NCI-H1417 treated with DMSO at 0.1 percent for 48 hours (cell line): ENCODE measurements at regions not wholly inside any gene's neighbourhood (a gene's known extent, or its start where the extent isn't known, plus 50 kb on each side); places are given as distances from the start of the nearest gene placed in this dataset.
"Not testable (repeated sequence)": the region's sequence is repeated elsewhere in the genome, so short reads cannot be mapped to it uniquely, and the experiment has no call there.

Experiments used
- DNase-seq: peaks from one replicate; lab custom pipeline; 2025; lab: John Stamatoyannopoulos, UW

DNA sequence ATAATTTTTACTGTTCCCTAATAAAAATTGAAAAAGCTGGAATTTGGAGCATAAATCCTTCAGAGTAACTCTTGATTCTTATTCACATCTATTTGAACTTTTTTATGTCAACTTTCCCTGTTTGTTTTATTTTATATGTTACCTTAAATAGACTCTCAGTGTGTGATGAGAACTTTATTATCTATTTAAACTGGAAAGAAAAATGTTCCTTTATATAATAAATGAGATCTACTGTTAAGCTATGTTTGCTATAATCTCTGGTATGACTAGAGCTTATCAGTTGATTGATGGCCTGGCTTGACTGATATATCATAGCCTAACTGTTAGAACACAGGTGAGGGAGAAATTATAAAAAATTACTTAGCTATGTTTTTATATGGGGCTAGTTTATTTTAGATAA lies 330.6 kb upstream of the EPHA6 start:
- DNase-seq: no peak

DNA sequence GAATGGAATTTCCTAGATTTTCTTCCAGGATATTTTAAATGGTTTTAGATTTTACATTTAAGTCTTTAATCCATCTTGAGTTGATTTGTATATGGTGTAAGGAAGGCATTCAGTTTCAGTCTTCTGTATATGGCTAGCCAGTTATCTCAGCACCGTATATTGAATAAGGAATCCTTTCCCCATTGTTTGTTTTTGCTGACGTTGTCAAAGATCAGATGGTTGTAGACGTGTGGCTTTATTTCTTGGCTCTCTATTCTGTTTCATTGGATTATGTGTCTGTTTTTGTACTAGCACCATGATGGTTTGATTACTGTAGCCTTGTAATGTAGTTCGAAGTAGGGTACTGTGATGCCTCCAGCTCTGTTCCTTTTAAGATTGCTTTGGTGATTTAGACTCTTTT lies 325.7 kb upstream of the EPHA6 start:
- no peak for DNase-seq

DNA sequence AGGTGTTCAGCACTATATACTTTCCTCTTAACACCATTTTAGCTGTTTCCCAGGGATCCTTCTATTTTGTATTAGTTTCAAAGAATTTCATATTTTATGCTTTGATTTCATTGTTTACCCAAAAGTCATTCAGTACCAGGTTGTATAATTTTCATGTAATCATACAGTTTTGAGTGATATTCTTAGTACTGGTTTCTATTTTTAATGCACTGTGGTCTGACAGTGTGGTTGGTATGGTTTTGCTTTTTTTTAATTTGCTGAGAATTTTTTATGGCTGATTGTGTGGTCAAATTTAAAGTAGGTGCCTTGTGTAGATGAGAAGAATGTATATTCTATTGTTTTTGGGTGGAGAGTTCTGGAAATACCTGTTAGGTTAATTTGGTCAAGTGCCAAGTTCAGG lies 323.4 kb upstream of the EPHA6 start:
- DNase-seq: no peak

DNA sequence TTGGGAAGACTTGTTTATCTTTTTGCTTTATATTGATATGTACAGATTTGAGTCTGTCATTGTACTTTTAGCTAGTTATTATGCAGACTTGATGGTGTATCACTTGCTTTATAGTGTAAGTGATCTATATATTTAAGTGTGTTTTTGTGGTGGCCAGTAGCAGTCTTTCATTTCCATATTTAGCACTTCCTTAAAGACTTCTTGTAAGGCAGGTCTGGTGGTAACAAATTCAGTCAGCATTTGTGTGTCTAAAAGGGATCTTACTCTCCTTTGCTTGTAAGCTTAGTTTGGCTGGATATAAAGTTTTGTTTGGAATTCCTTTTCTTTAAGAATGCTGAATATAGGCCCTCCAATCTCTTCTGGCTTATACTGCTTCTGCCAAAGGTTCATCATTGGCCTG lies 322.5 kb upstream of the EPHA6 start:
- DNase-seq: no peak

- no peak for DNase-seq
Observed at GRCh38 chr3:96510334-96510733, 304.1 kb upstream of the EPHA6 start.

GRCh38 chr3:96537165-96537564 lies 277.2 kb upstream of the EPHA6 start:
- DNase-seq: no peak

DNA sequence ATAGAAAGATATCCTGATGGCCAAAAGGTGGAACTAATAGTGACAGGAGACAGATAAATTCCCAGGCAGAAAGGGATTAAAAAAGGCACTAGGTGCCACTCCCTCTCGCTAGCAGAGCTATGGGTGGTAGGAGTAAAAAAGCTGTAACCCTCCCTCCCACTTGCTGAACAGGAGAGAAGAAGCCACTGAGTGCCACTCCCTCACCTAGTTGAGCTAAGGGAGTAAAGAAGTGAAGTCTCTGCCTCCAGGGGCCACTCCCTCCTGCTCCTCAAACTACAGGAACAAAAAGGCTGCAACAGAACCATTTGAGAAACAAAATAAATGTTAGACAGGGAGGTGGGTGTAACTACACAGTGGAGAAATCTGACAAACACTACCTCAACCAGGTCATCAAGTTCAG lies 276.2 kb upstream of the EPHA6 start:
- no peak for DNase-seq

DNA sequence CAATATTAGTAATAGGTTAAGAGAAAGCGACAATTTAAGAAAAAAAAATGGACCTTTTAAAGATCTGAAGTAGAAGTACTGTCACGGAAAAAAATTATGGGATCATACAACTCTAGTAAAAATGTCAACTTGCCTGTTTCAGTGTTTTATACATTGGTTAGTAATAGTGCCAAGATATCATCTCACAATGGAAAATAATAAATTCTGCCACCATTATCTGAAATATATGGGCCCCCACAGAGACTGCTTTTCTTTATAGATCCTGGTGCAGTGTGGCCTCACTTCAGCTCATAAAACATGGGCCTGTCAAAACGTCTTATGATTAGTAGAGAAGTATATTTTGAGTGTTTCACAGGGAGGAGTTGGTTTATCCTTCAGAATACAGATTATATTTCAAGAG lies 266.3 kb upstream of the EPHA6 start:
- DNase-seq: no peak

GRCh38 chr3:96576935-96577334 lies 237.5 kb upstream of the EPHA6 start:
- no peak for DNase-seq

DNA sequence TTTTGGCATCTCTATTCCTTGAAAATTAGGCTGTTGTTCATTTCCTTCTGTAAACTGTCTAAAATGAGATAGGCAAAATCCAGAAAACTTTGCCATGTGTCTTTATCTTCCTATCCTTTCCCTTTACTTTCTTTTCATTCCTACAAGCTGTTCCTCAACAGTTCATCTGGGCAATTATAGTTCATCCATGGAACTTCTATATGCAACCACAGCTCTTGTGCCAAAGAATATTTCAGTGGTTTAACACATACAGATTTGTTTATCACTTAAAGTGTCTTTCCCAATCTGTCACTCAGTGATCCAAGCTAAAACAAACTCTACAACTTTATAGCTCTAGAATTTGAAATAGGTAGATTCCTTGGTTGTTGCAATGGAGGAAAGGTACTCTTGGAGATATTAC lies 230.3 kb upstream of the EPHA6 start:
- DNase-seq: no peak

- DNase-seq: not testable (repeated sequence)
Observed at GRCh38 chr3:96606865-96607264, 207.5 kb upstream of the EPHA6 start.

DNA sequence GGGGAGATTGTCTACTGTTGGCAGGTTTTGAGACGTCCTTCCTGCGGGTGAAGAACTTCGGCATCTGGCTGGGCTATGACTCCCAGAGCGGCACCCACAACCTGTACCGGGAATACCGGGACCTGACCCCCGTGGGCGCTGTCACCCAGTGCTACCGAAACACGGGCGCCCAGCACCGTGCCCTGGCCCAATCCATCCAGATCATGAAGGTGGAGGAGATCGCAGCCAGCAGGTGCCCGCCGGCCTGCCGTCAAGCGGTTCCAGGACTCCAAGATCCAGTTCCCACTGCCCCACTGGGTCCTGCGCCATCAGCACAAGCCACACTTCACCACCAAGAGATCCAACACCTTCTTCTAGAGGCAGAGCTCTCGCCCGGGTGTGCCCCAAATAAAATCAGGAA lies 194.9 kb upstream of the EPHA6 start:
- no peak for DNase-seq

DNA sequence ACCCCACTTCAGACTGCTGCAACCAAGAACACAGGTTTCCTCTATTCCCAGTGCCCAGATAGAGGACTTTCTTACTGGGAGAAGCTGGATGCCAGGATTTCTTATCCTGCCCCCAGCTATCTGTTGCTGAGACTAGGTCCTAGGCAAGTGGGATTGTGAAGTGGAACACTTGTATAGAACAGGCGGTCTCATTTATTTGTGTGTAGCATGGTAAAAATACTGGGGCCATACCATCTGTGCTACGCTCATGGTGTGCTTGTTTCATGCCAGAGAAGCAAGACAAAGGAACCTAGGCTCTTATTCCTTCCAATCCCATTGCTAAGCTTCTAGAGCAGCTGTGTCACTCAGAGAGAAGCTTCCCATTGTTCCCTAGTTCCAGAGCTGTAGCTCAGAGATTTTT lies 191.5 kb upstream of the EPHA6 start:
- no peak for DNase-seq

DNA sequence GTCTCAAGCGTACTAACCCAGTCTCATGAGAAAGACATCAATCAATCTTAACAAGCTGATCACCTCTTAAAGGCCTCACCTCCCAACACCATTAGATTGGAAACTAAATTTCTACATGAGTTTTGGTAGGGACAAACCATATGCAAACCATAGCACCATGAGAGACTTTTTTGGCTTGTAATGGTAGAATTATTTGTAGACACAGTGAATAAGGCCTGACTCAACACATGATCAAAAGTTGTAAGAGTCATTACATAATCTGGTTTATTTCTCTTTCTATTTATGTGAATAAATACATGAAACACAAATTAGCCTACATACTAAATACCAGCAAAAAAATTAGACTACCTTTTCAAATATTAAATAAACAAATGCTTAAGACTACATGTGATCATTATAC lies 183.3 kb upstream of the EPHA6 start:
- DNase-seq: no peak

DNA sequence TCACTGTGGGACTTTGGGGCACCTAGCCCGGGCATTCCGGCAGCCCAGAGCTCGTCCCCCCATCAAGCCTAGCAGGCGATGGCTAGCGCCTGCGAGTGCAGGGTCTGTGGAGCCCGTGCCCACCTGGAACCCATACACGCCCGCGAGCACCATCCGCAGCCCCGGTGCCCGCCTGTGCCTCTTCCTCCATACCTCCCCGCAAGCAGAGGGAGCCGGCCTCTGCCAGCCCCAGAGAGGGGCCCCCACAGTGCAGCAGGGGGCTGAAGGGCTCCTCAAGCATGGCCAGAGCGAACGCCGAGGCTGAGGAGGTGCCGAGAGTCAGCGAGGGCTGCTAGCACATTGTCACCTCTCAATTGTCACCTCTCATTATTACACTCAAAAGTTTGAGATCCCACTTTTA lies 167.8 kb upstream of the EPHA6 start:
- DNase-seq: no peak

DNA sequence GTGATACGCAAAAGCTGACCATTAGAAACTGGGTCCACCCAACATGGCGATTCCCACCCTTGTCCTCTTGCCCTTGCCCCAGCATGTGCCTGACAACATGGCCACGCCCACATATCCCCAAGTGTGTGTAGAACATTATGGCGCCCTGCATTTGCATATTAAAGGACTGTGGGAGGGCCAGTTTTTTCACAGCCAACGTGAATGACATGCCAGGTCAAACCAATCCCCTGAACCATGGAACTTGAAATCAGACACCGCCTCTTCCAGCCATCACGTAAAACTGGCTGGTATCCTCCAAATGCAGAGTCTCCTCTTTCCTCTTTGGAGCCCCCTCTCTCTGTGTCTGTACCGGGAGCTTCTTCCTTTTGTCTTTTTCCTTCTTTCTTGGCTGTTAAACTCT lies 156.7 kb upstream of the EPHA6 start:
- no peak for DNase-seq

GRCh38 chr3:96671861-96672595 lies 142.4 kb upstream of the EPHA6 start:
- not testable (repeated sequence) for DNase-seq

DNA sequence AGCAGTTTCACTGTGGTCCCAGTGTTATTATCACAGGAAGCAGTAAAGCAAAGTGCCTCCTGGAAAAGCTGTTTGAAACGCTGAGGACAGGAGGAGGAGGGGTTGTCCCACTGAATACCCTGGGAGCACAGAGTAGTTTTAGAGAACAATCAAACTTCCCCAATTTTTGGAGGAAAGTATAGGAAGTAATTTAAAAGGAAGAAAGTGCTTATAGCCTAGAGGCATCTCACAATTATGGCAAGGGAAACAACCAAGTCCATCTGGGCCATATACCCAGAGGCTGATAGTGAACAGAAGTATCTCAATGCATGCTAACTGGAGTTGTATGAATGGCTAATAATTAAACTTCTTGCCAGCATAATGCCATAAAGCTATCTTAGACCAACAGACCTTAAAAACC lies 137.2 kb upstream of the EPHA6 start:
- no peak for DNase-seq

DNA sequence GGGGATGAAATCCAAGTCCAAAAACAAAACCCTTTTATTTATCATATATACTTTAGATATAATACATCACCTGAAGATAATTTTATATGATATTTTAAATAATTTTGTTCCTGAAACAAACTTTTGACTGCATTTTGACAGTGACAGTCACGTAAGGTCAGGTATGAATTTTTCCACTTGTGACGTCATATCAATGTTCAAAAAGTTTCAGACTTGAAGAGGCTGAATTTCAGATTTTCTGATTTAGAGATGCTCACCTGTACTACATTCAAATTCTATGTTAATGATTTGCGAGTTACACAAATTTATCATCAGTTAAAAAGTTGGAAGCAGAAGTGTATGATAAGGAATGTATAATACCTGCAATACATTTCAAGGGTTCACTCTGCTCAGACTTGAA lies 136.1 kb upstream of the EPHA6 start:
- DNase-seq: no peak

DNA sequence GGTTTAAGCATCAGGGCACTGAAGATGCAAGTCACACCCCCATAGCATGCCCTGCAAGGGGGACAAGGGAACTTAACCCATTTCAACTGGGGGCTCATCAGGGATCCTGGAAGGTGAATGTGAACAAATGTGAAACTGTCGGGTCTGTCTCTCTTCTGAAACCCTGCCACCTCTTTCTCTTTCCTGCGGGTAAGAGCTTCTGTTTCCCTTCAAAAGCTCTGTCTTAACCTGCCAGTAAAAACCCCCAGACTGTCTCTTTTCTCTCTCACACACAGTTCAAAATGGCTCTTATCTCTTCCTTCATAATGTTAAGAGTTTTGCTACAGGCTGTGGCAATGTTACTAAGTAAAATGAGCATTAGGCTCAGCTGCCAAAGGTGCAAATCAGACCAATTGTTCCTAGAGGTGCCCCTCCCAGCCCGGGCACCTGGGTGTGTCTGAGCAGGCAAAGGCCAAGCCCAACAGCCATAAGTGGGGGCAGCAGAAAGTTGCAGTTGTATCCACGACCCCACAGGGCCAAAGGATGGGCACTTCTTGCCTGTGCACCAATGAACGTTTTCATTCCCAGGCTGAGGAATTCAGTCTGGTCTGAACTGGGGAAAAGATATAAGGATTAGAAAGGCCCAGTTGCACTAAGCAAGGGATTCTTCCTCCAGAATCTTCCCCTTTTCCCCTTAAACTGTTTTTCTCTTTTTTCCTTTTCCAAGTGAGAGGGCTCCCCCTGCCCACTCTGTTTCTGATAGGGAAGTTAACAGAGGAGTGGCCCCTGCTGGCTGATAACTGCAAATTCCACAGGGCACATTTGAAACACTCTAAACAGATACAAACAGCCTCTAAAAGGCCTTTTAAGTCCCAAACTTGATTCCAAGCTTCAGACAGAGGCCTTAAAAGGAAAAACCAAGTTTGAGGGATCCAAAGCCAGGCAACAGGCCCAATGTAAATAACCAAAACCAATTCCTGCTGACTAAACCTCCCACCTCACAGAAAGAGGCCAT lies 113.8 kb upstream of the EPHA6 start:
- DNase-seq: no peak

GRCh38 chr3:96705895-96706294 lies 108.5 kb upstream of the EPHA6 start:
- DNase-seq: no peak

DNA sequence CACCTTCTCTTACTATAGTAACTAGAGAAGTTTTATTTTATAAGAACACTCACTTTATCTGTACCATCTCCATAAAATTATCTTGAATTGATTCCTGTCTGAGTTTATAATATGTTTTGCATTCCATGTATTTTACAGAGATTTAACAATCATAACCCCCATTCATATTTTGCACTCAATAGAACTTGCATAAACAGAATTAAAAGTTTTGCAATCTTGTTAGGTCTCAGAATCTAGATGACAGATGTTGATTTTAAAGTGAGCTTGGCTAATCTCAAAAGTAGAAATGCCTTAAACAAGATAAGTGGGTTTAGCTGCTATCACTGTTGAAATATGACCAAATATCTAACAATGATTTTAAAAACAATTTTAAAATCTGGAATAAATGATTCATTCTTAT lies 107.9 kb upstream of the EPHA6 start:
- DNase-seq: no peak

- DNase-seq: no peak
Observed at GRCh38 chr3:96711816-96712215, 102.6 kb upstream of the EPHA6 start.
